ENCODE measurements at regions not wholly inside any gene's neighbourhood (a gene's known extent, or its start where the extent isn't known, plus 50 kb on each side); places are given as distances from the start of the nearest gene placed in this dataset.

GRCh38 chr3:117230924-117231323 lies 521.3 kb downstream of the TUSC7 start (continued):
- TF ChIP-seq ZNF239 (CRISPR knock-in tag; IDR thresholded peaks at IDR 0.05) (no peak), MECOM (CRISPR knock-in tag; IDR thresholded peaks at IDR 0.05) (no peak), PHF21A (IDR thresholded peaks at IDR 0.05; ENCODE audit: borderline replicate concordance, low read depth) (no peak), TAF7 (tag; IDR thresholded peaks at IDR 0.05) (no peak)

- H3K4me2 ChIP-seq (ENCODE audit: insufficient read depth, low read length): no peak overlapping the region
- no peaks in the 10 kb centered on the region for H3K4me1 ChIP-seq (replicated peaks in 1 of 2; ENCODE audit: control insufficient read depth in 2 of 2, insufficient read depth in 2 of 2, low read length in 2 of 2)
- DNase-seq (ENCODE audit: extremely low read depth in 1 of 4, low spot score in 3 of 4): no peak
- no peaks in the 10 kb centered on the region for H4K20me1 ChIP-seq (replicated peaks; ENCODE audit: control insufficient read depth, insufficient read depth, low read length)
- in situ Hi-C loops (cut with MboI): no loop called here
- no peak for ATAC-seq
- WGBS (ENCODE audit: insufficient coverage, low coverage, missing lambda C conversion rate): 0% methylated on average over 1 of the region's 1 CpG
- no peak for FAIRE-seq
- BruUV-seq (replicated peaks): no TSS peak
- intact Hi-C loops (cut with micrococcal nuclease): no loop called here
- ChIA-PET POLR2A (interaction anchor here (0.6 kb wide), 1 partner anchor 33 kb away, joined by 3 read pairs; no protein-coding TSS in a partner anchor), CTCF (ENCODE audit: low intra/inter-chr PET ratio) (no interaction called here)
- no peaks in the 10 kb centered on the region for H3K27me3 ChIP-seq (ENCODE audit: control insufficient read depth in 2 of 2, insufficient read depth in 2 of 2, low read length in 2 of 2)
- no peak overlapping the region for H2AFZ ChIP-seq (ENCODE audit: low read depth, low read length)
- H3K79me2 ChIP-seq (ENCODE audit: control insufficient read depth, insufficient read depth, low read length): no peaks in the 10 kb centered on the region
- TF ChIP-seq ZFP36 (IDR thresholded peaks at IDR 0.05; ENCODE audit: low read depth, low read length, partially characterized antibody) (no peak), ZBTB12 (CRISPR knock-in tag; IDR thresholded peaks at IDR 0.05) (no peak), CBX5 (IDR thresholded peaks at IDR 0.05; ENCODE audit: borderline replicate concordance, low read depth) (no peak), BRF1 (IDR thresholded peaks at IDR 0.05; ENCODE audit: borderline replicate concordance, extremely low read depth, insufficient read length) (no peak), PURB (CRISPR knock-in tag; IDR thresholded peaks at IDR 0.05; ENCODE audit: low read depth) (no peak), PCBP1 (IDR thresholded peaks at IDR 0.05; ENCODE audit: low read depth, low read length, poor library complexity, severe bottlenecking) (no peak), ELF2 (CRISPR knock-in tag; IDR thresholded peaks at IDR 0.05) (no peak), MAX (CRISPR knock-in tag; IDR thresholded peaks at IDR 0.05) (no peak), FOXK2 (conservative IDR thresholded peaks at IDR 0.05 in 1 of 2, IDR thresholded peaks at IDR 0.05 in 1 of 2; ENCODE audit: low read depth in 2 of 2) (no peak), ILK (tag; IDR thresholded peaks at IDR 0.05; ENCODE audit: borderline replicate concordance, low read depth) (no peak), PTRF (tag; IDR thresholded peaks at IDR 0.05) (no peak), ZNF695 (CRISPR knock-in tag; IDR thresholded peaks at IDR 0.05) (no peak), E4F1 (CRISPR knock-in tag; IDR thresholded peaks at IDR 0.05; ENCODE audit: borderline replicate concordance) (no peak)
- H3K9ac ChIP-seq (ENCODE audit: insufficient read depth in 1 of 2, low read depth in 2 of 2, low read length in 2 of 2): no peak overlapping the region
- no peak overlapping the region for H3K4me3 ChIP-seq
- no peaks in the 10 kb centered on the region for H3K9me1 ChIP-seq (ENCODE audit: control insufficient read depth, insufficient read depth, low read length)
- H3K9me3 ChIP-seq (replicated peaks; ENCODE audit: control insufficient read depth, insufficient read depth, low read depth, low read length): no peaks in the 10 kb centered on the region
- H3K27ac ChIP-seq (ENCODE audit: extremely low read depth, low read depth, low read length): no peak overlapping the region
- no peaks in the 10 kb centered on the region for H3K36me3 ChIP-seq (ENCODE audit: control insufficient read depth, insufficient read depth, low read length)
These were observed 524.8 kb downstream of the TUSC7 start for GRCh38 chr3:117234331-117234730.

Data from K562 (cell line).